ENCODE measurements at regions not wholly inside any gene's neighbourhood (a gene's known extent, or its start where the extent isn't known, plus 50 kb on each side); places are given as distances from the start of the nearest gene placed in this dataset.

DNA sequence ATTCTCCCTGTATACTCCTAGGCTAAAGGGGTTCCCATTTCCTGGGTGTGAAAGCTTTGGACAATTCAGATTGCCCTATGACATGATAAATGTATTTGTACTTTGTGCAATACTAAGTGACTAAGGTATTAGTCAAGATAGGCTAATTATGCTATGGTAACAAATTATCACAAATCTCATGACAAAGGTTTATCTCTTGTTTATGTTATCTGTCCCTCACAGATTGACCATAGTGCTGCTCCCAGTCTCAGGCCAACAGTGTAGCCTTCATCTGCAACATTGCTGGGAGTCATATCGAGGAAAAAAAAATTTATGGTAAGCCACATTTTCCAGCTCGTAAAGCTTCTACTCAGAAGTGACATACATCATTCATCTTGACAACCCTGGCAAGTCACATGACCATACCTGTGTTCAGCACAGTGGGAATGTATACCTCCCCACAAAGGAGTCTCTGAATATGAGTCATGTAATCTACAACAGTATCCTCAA, 346.2 kb downstream of the IGSF11 start:
- H3K27me3 ChIP-seq = no peaks in the 10 kb centered on the region
- no peaks in the 10 kb centered on the region for H3K4me1 ChIP-seq
- no peak overlapping the region for H3K27ac ChIP-seq
- no peak for DNase-seq
- intact Hi-C loops (cut with DNase I; ENCODE audit: low total_unique reads) = no loop called here
- 64 to 79% (median 69%) methylated on average over 2 of the region's 2 CpGs for WGBS, 5 donors
- H3K4me3 ChIP-seq = no peak overlapping the region
- H3K9me3 ChIP-seq = no peaks in the 10 kb centered on the region
- TF ChIP-seq, protein P1, sequence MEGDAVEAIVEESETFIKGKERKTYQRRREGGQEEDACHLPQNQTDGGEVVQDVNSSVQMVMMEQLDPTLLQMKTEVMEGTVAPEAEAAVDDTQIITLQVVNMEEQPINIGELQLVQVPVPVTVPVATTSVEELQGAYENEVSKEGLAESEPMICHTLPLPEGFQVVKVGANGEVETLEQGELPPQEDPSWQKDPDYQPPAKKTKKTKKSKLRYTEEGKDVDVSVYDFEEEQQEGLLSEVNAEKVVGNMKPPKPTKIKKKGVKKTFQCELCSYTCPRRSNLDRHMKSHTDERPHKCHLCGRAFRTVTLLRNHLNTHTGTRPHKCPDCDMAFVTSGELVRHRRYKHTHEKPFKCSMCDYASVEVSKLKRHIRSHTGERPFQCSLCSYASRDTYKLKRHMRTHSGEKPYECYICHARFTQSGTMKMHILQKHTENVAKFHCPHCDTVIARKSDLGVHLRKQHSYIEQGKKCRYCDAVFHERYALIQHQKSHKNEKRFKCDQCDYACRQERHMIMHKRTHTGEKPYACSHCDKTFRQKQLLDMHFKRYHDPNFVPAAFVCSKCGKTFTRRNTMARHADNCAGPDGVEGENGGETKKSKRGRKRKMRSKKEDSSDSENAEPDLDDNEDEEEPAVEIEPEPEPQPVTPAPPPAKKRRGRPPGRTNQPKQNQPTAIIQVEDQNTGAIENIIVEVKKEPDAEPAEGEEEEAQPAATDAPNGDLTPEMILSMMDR (IDR thresholded peaks at IDR 0.05) = no peak
- TF ChIP-seq POLR2A (IDR thresholded peaks at IDR 0.05) = no peak
- TF ChIP-seq EP300 (IDR thresholded peaks at IDR 0.05) = no peak
- no peak for TF ChIP-seq POLR2AphosphoS5 (IDR thresholded peaks at IDR 0.05)
- no peaks in the 10 kb centered on the region for H3K36me3 ChIP-seq

DNA sequence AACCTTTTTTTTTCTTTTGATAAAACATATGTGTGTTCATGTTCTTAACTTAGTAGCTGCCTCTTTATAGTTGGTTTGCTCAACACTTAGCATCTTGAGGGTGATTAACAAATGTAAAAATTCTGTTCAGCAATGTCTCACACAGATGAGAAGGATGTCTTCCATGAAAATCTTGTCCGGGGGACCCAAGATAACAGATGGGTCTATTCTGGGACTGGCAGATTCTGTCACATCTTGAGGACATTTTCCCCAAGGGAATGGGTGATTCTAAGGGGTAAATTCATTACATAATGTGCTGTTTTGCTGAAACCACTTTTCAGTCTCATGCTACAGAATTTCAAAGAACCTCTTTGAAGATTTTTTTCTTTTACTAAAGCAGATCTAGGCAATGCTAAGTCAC, 342.2 kb downstream of the IGSF11 start:
- DNase-seq = no peak
- TF ChIP-seq POLR2AphosphoS5 (IDR thresholded peaks at IDR 0.05) (no peak), EP300 (IDR thresholded peaks at IDR 0.05) (no peak), POLR2A (IDR thresholded peaks at IDR 0.05) (no peak)
- TF ChIP-seq, protein P1 (IDR thresholded peaks at IDR 0.05) = no peak

DNA sequence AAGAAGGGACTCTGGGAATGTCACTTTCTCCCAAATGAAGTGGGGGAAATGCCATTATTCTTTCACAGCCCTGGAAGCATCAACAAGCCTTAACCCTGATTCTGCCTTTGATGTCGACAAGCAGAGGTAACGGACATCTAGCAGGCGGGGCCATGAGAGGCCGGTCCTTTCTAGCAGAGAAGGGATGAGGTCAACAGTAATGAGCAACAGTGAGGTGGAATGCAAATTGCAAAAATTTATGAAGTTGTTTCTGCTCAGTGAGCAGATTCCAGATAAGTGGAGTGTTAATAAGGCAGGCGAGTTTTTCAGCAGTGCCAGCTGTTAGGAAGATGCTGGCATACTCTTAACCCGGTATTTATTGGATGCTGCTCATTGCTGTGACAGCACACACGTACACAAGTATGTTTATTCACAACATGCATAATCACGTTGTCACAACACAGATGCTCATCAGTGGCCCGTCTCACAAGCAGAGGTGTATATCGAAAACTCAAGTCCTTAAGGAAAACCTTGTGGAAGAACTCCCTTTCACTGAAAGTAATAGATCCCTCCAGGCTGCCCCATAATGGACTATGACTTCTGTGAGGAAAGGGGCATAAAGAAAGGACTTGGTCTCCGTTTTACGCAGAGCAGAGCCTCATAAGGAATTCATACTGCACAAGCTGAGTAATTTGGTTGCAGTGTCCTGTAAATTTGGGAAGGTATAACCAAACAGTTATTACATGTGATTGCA, 329.0 kb downstream of the IGSF11 start:
- no peaks in the 10 kb centered on the region for H3K9me3 ChIP-seq
- H3K27ac ChIP-seq = no peak overlapping the region
- H3K4me1 ChIP-seq = no peaks in the 10 kb centered on the region
- no peaks in the 10 kb centered on the region for H3K27me3 ChIP-seq
- H3K36me3 ChIP-seq = no peaks in the 10 kb centered on the region
- DNase-seq = no peak
- intact Hi-C loops (cut with DNase I; ENCODE audit: low total_unique reads) = no loop called here
- no peak overlapping the region for H3K4me3 ChIP-seq
- WGBS, 5 donors = 76 to 84% (median 77%) methylated on average over 12 of the region's 12 CpGs
- TF ChIP-seq EP300 (IDR thresholded peaks at IDR 0.05) = no peak
- TF ChIP-seq POLR2AphosphoS5 (IDR thresholded peaks at IDR 0.05) = no peak
- TF ChIP-seq, protein P1 (IDR thresholded peaks at IDR 0.05) = no peak
- TF ChIP-seq POLR2A (IDR thresholded peaks at IDR 0.05) = no peak

More for the DNA sequence above, 342.2 kb downstream of the IGSF11 start:
- intact Hi-C loops (cut with DNase I; ENCODE audit: low total_unique reads) = no loop called here
- peaks cover 0 to 9% (median 0%) of the 10 kb centered on the region in 4 donors for H3K9me3 ChIP-seq
- no peak overlapping the region for H3K4me3 ChIP-seq
- no peak overlapping the region for H3K27ac ChIP-seq
- WGBS, 5 donors = 78 to 97% (median 93%) methylated on average over 1 of the region's 1 CpG
- no peaks in the 10 kb centered on the region for H3K4me1 ChIP-seq
- H3K36me3 ChIP-seq = no peaks in the 10 kb centered on the region
- H3K27me3 ChIP-seq = no peaks in the 10 kb centered on the region

DNA sequence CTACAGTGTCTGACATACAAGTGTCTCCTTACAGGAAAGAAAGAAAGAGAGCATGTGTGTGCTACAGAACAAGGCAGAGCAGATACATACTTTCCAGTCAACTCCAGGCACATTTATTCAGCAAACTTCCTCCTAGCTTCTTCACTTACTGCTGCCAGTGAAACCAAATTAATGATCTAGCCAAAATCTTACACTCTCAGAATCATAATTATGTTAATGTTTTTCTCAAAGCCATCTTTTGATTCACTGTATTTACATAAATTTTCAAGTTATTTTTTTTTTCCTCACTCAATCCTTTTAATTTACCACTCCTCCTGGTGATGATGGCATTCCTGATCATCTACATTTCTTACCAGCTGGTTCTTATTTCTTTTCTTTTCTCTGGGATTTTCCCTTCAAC, 326.7 kb downstream of the IGSF11 start:
- H3K4me3 ChIP-seq = no peak overlapping the region
- TF ChIP-seq, protein P1 (IDR thresholded peaks at IDR 0.05) = no peak
- TF ChIP-seq POLR2A (IDR thresholded peaks at IDR 0.05) = no peak
- TF ChIP-seq POLR2AphosphoS5 (IDR thresholded peaks at IDR 0.05) = no peak
- TF ChIP-seq EP300 (IDR thresholded peaks at IDR 0.05) = no peak

More for the DNA sequence above, 326.7 kb downstream of the IGSF11 start:
- no peak for DNase-seq
- Histone ChIP-seq H3K27me3 (no peaks in the 10 kb centered on the region), H3K36me3 (no peaks in the 10 kb centered on the region), H3K9me3 (no peaks in the 10 kb centered on the region), H3K27ac (no peak overlapping the region), H3K4me1 (no peaks in the 10 kb centered on the region)
- intact Hi-C loops (cut with DNase I; ENCODE audit: low total_unique reads) = no loop called here
